H9 (cell line): ENCODE measurements at regions not wholly inside any gene's neighbourhood (a gene's known extent, or its start where the extent isn't known, plus 50 kb on each side); places are given as distances from the start of the nearest gene placed in this dataset.

Experiments used
- DNase-seq: peaks from one replicate; pipeline ENCODE4 v3.0.0-alpha.2; 2017
- H2AFZ ChIP-seq: one replicate; pipeline ENCODE4 v1.6.1; 2013; ENCODE audit warnings: mild to moderate bottlenecking, low read length, control low read depth, moderate library complexity
- H2AK5ac ChIP-seq: 2 replicates; pipeline ENCODE4 v1.6.1; 2013; ENCODE audit warnings: low read length, control low read depth, mixed read lengths; ENCODE audit not compliant: insufficient read length
- H2BK120ac ChIP-seq: one replicate; pipeline ENCODE4 v1.6.1; 2013; ENCODE audit warnings: low read depth, mild to moderate bottlenecking, low read length, control low read depth, inconsistent platforms; ENCODE audit not compliant: poor library complexity, severe bottlenecking
- H2BK12ac ChIP-seq: 2 replicates; pipeline ENCODE4 v1.6.1; 2013; ENCODE audit warnings: low read length, control low read depth, mixed read lengths, low read depth; ENCODE audit not compliant: insufficient read length
- H2BK15ac ChIP-seq: 2 replicates; pipeline ENCODE4 v1.6.1; 2013; ENCODE audit warnings: low read depth, low read length, control low read depth
- H2BK20ac ChIP-seq: one replicate; pipeline ENCODE4 v1.6.1; 2013; ENCODE audit warnings: low read depth, mild to moderate bottlenecking, low read length, control low read depth, inconsistent platforms; ENCODE audit not compliant: poor library complexity, severe bottlenecking
- H2BK5ac ChIP-seq: 2 replicates; pipeline ENCODE4 v1.6.1; 2013; ENCODE audit warnings: low read length, control low read depth, mixed read lengths; ENCODE audit not compliant: insufficient read length
- H3K14ac ChIP-seq: 2 replicates; pipeline ENCODE4 v1.6.1; 2013; ENCODE audit warnings: low read length, control low read depth; ENCODE audit not compliant: insufficient read depth
- H3K18ac ChIP-seq: 2 replicates; pipeline ENCODE4 v1.6.1; 2013; ENCODE audit warnings: low read depth, mild to moderate bottlenecking, mixed read lengths, low read length, control low read depth; ENCODE audit not compliant: insufficient read length
- H3K23ac ChIP-seq: 2 replicates; pipeline ENCODE4 v1.6.1; 2013; ENCODE audit warnings: low read length, control low read depth, mixed read lengths, low read depth; ENCODE audit not compliant: insufficient read length
- H3K23me2 ChIP-seq: 2 replicates; pipeline ENCODE4 v1.6.1; 2013; ENCODE audit warnings: low read depth, mild to moderate bottlenecking, mixed read lengths, low read length, control low read depth; ENCODE audit not compliant: insufficient read length, poor library complexity, severe bottlenecking
- H3K27ac ChIP-seq: 2 replicates; pipeline ENCODE4 v1.5.1; 2013; ENCODE audit warnings: low read length, control low read depth, mixed read lengths, low read depth; ENCODE audit not compliant: insufficient read length
- H3K27me3 ChIP-seq: 2 replicates; pipeline ENCODE4 v1.6.1; 2013; ENCODE audit warnings: low read length, control low read depth, inconsistent platforms; ENCODE audit not compliant: insufficient read depth
- H3K4ac ChIP-seq: 2 replicates; pipeline ENCODE4 v1.6.1; 2013; ENCODE audit warnings: low read depth, mild to moderate bottlenecking, control low read depth, inconsistent platforms, low read length, moderate library complexity
- H3K4me1 ChIP-seq: 2 replicates; pipeline ENCODE4 v1.6.1; 2013; ENCODE audit warnings: low read length, control low read depth, inconsistent platforms; ENCODE audit not compliant: insufficient read depth
- H3K4me2 ChIP-seq: 2 replicates; pipeline ENCODE4 v1.6.1; 2013; ENCODE audit warnings: low read length, control low read depth, mixed read lengths; ENCODE audit not compliant: insufficient read length, insufficient read depth
- H3K56ac ChIP-seq: 2 replicates; pipeline ENCODE4 v1.6.1; 2013; ENCODE audit warnings: low read depth, mild to moderate bottlenecking, mixed read lengths, low read length, control low read depth; ENCODE audit not compliant: insufficient read length
- H3K79me1 ChIP-seq: 2 replicates; pipeline ENCODE4 v1.6.1; 2013; ENCODE audit warnings: low read depth, mild to moderate bottlenecking, moderate library complexity, low read length, control low read depth, inconsistent platforms; ENCODE audit not compliant: insufficient read depth, poor library complexity, severe bottlenecking
- H3K79me2 ChIP-seq: 2 replicates; pipeline ENCODE4 v1.6.1; 2013; ENCODE audit warnings: low read length, control low read depth, inconsistent platforms; ENCODE audit not compliant: insufficient read depth
- H3K9ac ChIP-seq: 2 replicates; pipeline ENCODE4 v1.6.1; 2013; ENCODE audit warnings: low read length, control low read depth, mixed read lengths; ENCODE audit not compliant: insufficient read length; ENCODE audit errors: extremely low read depth
- H3K9me3 ChIP-seq: one replicate; pipeline ENCODE4 v1.6.1; 2013; ENCODE audit warnings: low read depth, low read length, inconsistent platforms; ENCODE audit not compliant: control insufficient read depth
- H3T11ph ChIP-seq: one replicate; pipeline ENCODE4 v1.6.1; 2013; ENCODE audit warnings: mild to moderate bottlenecking, low read length, control low read depth, inconsistent platforms
- H4K20me1 ChIP-seq: one replicate; pipeline ENCODE4 v1.6.1; 2013; ENCODE audit not compliant: control insufficient read depth, insufficient read length, insufficient read depth
- H4K5ac ChIP-seq: 2 replicates; pipeline ENCODE4 v1.6.1; 2013; ENCODE audit warnings: low read depth, mild to moderate bottlenecking, mixed read lengths, low read length, control low read depth; ENCODE audit not compliant: insufficient read length
- H4K8ac ChIP-seq: replicated peaks from 2 replicates; pipeline ENCODE4 v1.6.1; 2013; ENCODE audit warnings: low read length, control low read depth, mixed read lengths, low read depth; ENCODE audit not compliant: insufficient read length
- H4K91ac ChIP-seq: 2 replicates; pipeline ENCODE4 v1.6.1; 2013; ENCODE audit warnings: low read depth, mild to moderate bottlenecking, moderate library complexity, mixed read lengths, low read length, control low read depth; ENCODE audit not compliant: insufficient read length
- H3K27ac Mint-ChIP-seq, 3 experiments: 2 replicates in 2 of 3; 3 replicates in 1 of 3; pipeline ENCODE4 v1.8.0; 2020 to 2021; ENCODE audit warnings: mixed read lengths in 3 of 3, mild to moderate bottlenecking in 1 of 3, moderate library complexity in 1 of 3
- H3K27me3 Mint-ChIP-seq: 2 replicates; pipeline ENCODE4 v1.8.0; 2021; ENCODE audit warnings: low read depth, mild to moderate bottlenecking, moderate library complexity, mixed read lengths
- H3K36me3 Mint-ChIP-seq, 3 experiments: 2 replicates in 2 of 3; 3 replicates in 1 of 3; pipeline ENCODE4 v1.8.0; 2020 to 2021; ENCODE audit warnings: low read depth in 3 of 3, mixed read lengths in 3 of 3; ENCODE audit not compliant: insufficient read depth in 1 of 3
- H3K4me1 Mint-ChIP-seq, 2 experiments: 2 replicates each; pipeline ENCODE4 v1.8.0; 2020; ENCODE audit warnings: mixed read lengths in 2 of 2
- H3K4me3 Mint-ChIP-seq, 2 experiments: 2 replicates in 1 of 2; 3 replicates in 1 of 2; pipeline ENCODE4 v1.8.0; 2020 to 2021; ENCODE audit warnings: mild to moderate bottlenecking in 2 of 2, mixed read lengths in 2 of 2, moderate library complexity in 1 of 2
- H3K9me3 Mint-ChIP-seq, 2 experiments: 2 replicates in 1 of 2; 3 replicates in 1 of 2; pipeline ENCODE4 v1.8.0; 2020; ENCODE audit warnings: mild to moderate bottlenecking in 2 of 2, mixed read lengths in 2 of 2, moderate library complexity in 1 of 2
- WGBS: extraction: QIAGEN DNeasy Blood & Tissue Kit; methylation state at CpG from one replicate; pipeline ENCODE4 v1.1.7; 2013; ENCODE audit warnings: missing lambda C conversion rate, low lambda C conversion rate, mixed read lengths; ENCODE audit not compliant: insufficient read length; ENCODE audit errors: extremely low coverage; 5-methylcytosine and 5-hydroxymethylcytosine counted together
- TF ChIP-seq, protein P1 (sequence below): fragments of 200-600 bp; sonication (generic); conservative IDR thresholded peaks from 3 replicates; pipeline ENCODE4 v1.8.0; 2021; ENCODE audit warnings: antibody characterized with exemption, mild to moderate bottlenecking

DNA sequence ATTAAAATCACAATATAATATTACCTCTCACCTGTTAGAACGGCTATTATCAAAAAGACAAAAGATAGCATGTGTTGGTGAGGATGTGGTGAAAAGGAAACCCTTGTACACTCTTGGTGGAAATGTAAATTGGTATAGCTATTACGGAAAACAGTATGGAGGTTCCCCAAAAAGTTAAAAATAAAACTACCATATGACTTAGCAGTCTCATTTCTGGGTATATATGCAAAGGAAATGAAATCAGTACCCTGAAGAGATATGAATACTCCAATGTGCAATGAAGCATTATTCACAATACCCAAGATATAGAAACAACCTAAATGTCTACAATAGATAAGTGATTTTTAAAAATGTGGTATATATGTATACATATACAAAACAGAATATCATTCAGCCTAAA, 199.9 kb downstream of the SNX18 start:
- no peak overlapping the region for H2BK20ac ChIP-seq
- H3K79me1 ChIP-seq, result no peaks in the 10 kb centered on the region
- Mint-ChIP-seq H3K27ac (no peak overlapping the region), H3K4me3 (no peak overlapping the region), H3K9me3 (peaks cover 0 to 11% of the 10 kb centered on the region in 2 experiments; a peak in 3 of 5 replicates), H3K4me1 (peaks cover 10 to 20% of the 10 kb centered on the region in 2 experiments), H3K27me3 (no peaks in the 10 kb centered on the region; the same call in 1 of the 2 replicates), H3K36me3 (peaks cover 0 to 3% (median 0%) of the 10 kb centered on the region in 3 experiments; a peak in 2 of 7 replicates)
- no peak overlapping the region for H3K27ac ChIP-seq
- no peak overlapping the region for H2BK5ac ChIP-seq
- no peaks in the 10 kb centered on the region for H3K23me2 ChIP-seq
- no peak overlapping the region for H4K5ac ChIP-seq
- H3K4ac ChIP-seq, result no peak overlapping the region
- H3K4me2 ChIP-seq, result no peak overlapping the region
- no peaks in the 10 kb centered on the region for H3K9me3 ChIP-seq
- H2BK15ac ChIP-seq, result no peak overlapping the region
- H4K8ac ChIP-seq, result no peak overlapping the region
- no peak overlapping the region for H3T11ph ChIP-seq
- TF ChIP-seq, protein P1, sequence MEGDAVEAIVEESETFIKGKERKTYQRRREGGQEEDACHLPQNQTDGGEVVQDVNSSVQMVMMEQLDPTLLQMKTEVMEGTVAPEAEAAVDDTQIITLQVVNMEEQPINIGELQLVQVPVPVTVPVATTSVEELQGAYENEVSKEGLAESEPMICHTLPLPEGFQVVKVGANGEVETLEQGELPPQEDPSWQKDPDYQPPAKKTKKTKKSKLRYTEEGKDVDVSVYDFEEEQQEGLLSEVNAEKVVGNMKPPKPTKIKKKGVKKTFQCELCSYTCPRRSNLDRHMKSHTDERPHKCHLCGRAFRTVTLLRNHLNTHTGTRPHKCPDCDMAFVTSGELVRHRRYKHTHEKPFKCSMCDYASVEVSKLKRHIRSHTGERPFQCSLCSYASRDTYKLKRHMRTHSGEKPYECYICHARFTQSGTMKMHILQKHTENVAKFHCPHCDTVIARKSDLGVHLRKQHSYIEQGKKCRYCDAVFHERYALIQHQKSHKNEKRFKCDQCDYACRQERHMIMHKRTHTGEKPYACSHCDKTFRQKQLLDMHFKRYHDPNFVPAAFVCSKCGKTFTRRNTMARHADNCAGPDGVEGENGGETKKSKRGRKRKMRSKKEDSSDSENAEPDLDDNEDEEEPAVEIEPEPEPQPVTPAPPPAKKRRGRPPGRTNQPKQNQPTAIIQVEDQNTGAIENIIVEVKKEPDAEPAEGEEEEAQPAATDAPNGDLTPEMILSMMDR, result no peak
- H3K9ac ChIP-seq, result no peak overlapping the region
- H3K27me3 ChIP-seq, result no peaks in the 10 kb centered on the region
- H2AFZ ChIP-seq, result no peak overlapping the region
- no peak overlapping the region for H2BK120ac ChIP-seq
- H3K14ac ChIP-seq, result no peak overlapping the region
- H4K91ac ChIP-seq, result no peak overlapping the region
- DNase-seq, result no peak
- no peak overlapping the region for H3K56ac ChIP-seq
- no peaks in the 10 kb centered on the region for H3K79me2 ChIP-seq
- peaks cover 6% of the 10 kb centered on the region; the same call in 1 of the 2 replicates for H3K4me1 ChIP-seq
- H2BK12ac ChIP-seq, result no peak overlapping the region
- H3K18ac ChIP-seq, result no peak overlapping the region
- WGBS, result no CpG with 5 or more reads among the region's 2 CpGs
- H2AK5ac ChIP-seq, result no peak overlapping the region
- H4K20me1 ChIP-seq, result no peaks in the 10 kb centered on the region
- no peak overlapping the region for H3K23ac ChIP-seq
